ENCODE measurements at regions not wholly inside any gene's neighbourhood (a gene's known extent, or its start where the extent isn't known, plus 50 kb on each side); places are given as distances from the start of the nearest gene placed in this dataset.

GRCh38 chr16:72649254-72649944, 398.5 kb downstream of the ZFHX3 start:
- Histone ChIP-seq H3K4me3 (replicated peaks; ENCODE audit: insufficient read depth, low read length) (no peak overlapping the region), H3K27ac (replicated peaks) (no peak overlapping the region), H3K27me3 (ENCODE audit: insufficient read depth, poor library complexity, severe bottlenecking) (no peaks in the 10 kb centered on the region)
- TF ChIP-seq REST (IDR thresholded peaks at IDR 0.05; ENCODE audit: insufficient replicate concordance, low read depth) (no peak), CTCF (IDR thresholded peaks at IDR 0.05; ENCODE audit: insufficient read depth, low read length) (no peak), GABPA (IDR thresholded peaks at IDR 0.05; ENCODE audit: low read depth) (no peak), SPI1 (IDR thresholded peaks at IDR 0.05; ENCODE audit: borderline replicate concordance, low read depth) (no peak), POLR2AphosphoS5 (IDR thresholded peaks at IDR 0.05; ENCODE audit: low read depth) (no peak)
- no peak for DNase-seq (ENCODE audit: low read depth in 1 of 2, low spot score in 1 of 2)

- no peak for TF ChIP-seq GABPA (IDR thresholded peaks at IDR 0.05; ENCODE audit: low read depth)
- TF ChIP-seq SPI1 (IDR thresholded peaks at IDR 0.05; ENCODE audit: borderline replicate concordance, low read depth): no peak
- TF ChIP-seq POLR2AphosphoS5 (IDR thresholded peaks at IDR 0.05; ENCODE audit: low read depth): no peak
- no peak for TF ChIP-seq CTCF (IDR thresholded peaks at IDR 0.05; ENCODE audit: insufficient read depth, low read length)
- TF ChIP-seq REST (IDR thresholded peaks at IDR 0.05; ENCODE audit: insufficient replicate concordance, low read depth): no peak
- no peaks in the 10 kb centered on the region for H3K27me3 ChIP-seq (ENCODE audit: insufficient read depth, poor library complexity, severe bottlenecking)
- DNase-seq (ENCODE audit: low read depth in 1 of 2, low spot score in 1 of 2): no peak
- H3K27ac ChIP-seq (replicated peaks): no peak overlapping the region
- H3K4me3 ChIP-seq (replicated peaks; ENCODE audit: insufficient read depth, low read length): no peak overlapping the region
These were observed 401.3 kb downstream of the ZFHX3 start for GRCh38 chr16:72646615-72647014.

- Histone ChIP-seq H3K27ac (replicated peaks) (no peak overlapping the region), H3K4me3 (replicated peaks; ENCODE audit: insufficient read depth, low read length) (no peak overlapping the region), H3K27me3 (ENCODE audit: insufficient read depth, poor library complexity, severe bottlenecking) (no peaks in the 10 kb centered on the region)
- TF ChIP-seq CTCF (IDR thresholded peaks at IDR 0.05; ENCODE audit: insufficient read depth, low read length) (no peak), REST (IDR thresholded peaks at IDR 0.05; ENCODE audit: insufficient replicate concordance, low read depth) (no peak), SPI1 (IDR thresholded peaks at IDR 0.05; ENCODE audit: borderline replicate concordance, low read depth) (no peak), GABPA (IDR thresholded peaks at IDR 0.05; ENCODE audit: low read depth) (no peak), POLR2AphosphoS5 (IDR thresholded peaks at IDR 0.05; ENCODE audit: low read depth) (no peak)
- no peak for DNase-seq (ENCODE audit: low read depth in 1 of 2, low spot score in 1 of 2)
These were observed 402.4 kb downstream of the ZFHX3 start for GRCh38 chr16:72645538-72645937.

All from HL-60 (cell line).